ENCODE measurements at regions not wholly inside any gene's neighbourhood (a gene's known extent, or its start where the extent isn't known, plus 50 kb on each side); places are given as distances from the start of the nearest gene placed in this dataset.

DNA sequence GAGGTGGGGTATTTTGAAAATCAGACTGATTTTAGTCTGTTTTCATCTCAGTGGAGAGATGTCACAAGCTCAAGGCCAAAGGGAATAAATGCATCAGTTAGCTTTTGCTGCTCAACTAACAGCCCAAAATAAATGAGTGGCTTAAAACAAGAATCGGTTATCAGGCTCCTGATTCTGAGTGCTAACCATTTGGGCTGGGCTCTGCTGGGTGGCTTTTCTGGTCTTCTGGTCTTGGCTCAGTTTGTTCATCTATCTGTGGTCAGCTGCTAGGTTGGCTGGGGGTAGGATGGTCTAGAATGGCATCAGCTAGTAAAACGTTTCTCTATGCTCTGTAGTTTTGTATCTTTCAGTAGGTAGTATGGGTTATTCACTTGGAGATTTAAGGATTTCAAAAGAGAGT is 357.5 kb upstream of the JAG1 start:
- TF ChIP-seq EZH2 (IDR thresholded peaks at IDR 0.05) (no peak), JUND (IDR thresholded peaks at IDR 0.05) (no peak), POLR2AphosphoS5 (IDR thresholded peaks at IDR 0.05; ENCODE audit: low read depth, low read length) (no peak), RAD21 (IDR thresholded peaks at IDR 0.05; ENCODE audit: low read depth) (no peak), ZNF274 (IDR thresholded peaks at IDR 0.05; ENCODE audit: low read depth, low read length) (no peak), EZH2phosphoT487 (IDR thresholded peaks at IDR 0.05; ENCODE audit: borderline replicate concordance) (no peak), SIN3A (IDR thresholded peaks at IDR 0.05; ENCODE audit: low read depth) (no peak), POLR2A (IDR thresholded peaks at IDR 0.05; ENCODE audit: borderline replicate concordance, extremely low read depth, insufficient read depth, insufficient read length) (no peak)
- TF ChIP-seq, protein P1, sequence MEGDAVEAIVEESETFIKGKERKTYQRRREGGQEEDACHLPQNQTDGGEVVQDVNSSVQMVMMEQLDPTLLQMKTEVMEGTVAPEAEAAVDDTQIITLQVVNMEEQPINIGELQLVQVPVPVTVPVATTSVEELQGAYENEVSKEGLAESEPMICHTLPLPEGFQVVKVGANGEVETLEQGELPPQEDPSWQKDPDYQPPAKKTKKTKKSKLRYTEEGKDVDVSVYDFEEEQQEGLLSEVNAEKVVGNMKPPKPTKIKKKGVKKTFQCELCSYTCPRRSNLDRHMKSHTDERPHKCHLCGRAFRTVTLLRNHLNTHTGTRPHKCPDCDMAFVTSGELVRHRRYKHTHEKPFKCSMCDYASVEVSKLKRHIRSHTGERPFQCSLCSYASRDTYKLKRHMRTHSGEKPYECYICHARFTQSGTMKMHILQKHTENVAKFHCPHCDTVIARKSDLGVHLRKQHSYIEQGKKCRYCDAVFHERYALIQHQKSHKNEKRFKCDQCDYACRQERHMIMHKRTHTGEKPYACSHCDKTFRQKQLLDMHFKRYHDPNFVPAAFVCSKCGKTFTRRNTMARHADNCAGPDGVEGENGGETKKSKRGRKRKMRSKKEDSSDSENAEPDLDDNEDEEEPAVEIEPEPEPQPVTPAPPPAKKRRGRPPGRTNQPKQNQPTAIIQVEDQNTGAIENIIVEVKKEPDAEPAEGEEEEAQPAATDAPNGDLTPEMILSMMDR (IDR thresholded peaks at IDR 0.05 in 2 of 3, conservative IDR thresholded peaks at IDR 0.05 in 1 of 3; ENCODE audit: borderline replicate concordance in 1 of 3, insufficient read depth in 1 of 3, low read depth in 2 of 3, low read length in 2 of 3) = no peak
